GM18526 (cell line): ENCODE measurements at regions not wholly inside any gene's neighbourhood (a gene's known extent, or its start where the extent isn't known, plus 50 kb on each side); places are given as distances from the start of the nearest gene placed in this dataset.

Experiments
- POLR2A ChIP-seq: IDR thresholded peaks from 3 replicates; pipeline ENCODE4 v1.6.1; 2011; ENCODE audit not compliant: insufficient read length; ENCODE audit errors: extremely low read depth

- TF ChIP-seq POLR2A = no peak
These were observed 133.9 kb upstream of the BTN3A2 start for GRCh38 chr6:26231006-26231587.

- TF ChIP-seq POLR2A = no peak
These were observed 132.6 kb upstream of the BTN3A2 start for GRCh38 chr6:26232306-26232939.

DNA sequence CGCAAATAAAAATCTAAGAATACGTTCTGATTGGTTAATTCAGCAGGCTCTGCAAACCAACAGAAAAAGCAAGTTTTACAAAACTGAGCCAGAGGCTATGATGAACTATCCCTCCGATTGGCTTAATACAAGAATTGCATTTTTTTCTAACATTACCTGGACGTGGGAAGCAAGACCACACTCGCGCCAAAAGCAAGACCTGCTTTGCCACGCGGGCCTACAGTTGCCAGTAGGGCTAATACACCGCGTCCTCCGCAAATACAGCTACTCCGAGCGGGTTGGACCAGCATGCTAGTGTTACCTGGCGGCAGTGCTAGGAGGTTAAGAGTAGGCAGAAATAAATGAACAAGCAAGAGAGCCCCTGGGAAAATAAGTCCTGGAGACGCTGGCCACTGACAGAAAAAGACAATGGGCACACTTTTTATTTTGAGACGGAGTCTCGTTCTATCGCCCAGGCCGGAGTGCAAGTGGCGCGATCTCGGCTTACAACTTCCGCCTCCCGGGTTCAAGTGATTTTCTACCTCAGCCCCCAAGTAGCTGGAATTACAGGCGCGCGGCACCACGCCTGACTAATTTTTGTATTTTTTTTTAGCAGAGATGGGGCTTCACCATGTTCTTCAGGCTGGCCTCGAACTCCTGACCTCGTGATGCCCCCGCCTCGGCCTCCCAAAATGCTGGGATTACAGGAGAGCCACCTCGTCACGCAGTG is 131.9 kb upstream of the BTN3A2 start:
- peak; percentile 5 for TF ChIP-seq POLR2A

DNA sequence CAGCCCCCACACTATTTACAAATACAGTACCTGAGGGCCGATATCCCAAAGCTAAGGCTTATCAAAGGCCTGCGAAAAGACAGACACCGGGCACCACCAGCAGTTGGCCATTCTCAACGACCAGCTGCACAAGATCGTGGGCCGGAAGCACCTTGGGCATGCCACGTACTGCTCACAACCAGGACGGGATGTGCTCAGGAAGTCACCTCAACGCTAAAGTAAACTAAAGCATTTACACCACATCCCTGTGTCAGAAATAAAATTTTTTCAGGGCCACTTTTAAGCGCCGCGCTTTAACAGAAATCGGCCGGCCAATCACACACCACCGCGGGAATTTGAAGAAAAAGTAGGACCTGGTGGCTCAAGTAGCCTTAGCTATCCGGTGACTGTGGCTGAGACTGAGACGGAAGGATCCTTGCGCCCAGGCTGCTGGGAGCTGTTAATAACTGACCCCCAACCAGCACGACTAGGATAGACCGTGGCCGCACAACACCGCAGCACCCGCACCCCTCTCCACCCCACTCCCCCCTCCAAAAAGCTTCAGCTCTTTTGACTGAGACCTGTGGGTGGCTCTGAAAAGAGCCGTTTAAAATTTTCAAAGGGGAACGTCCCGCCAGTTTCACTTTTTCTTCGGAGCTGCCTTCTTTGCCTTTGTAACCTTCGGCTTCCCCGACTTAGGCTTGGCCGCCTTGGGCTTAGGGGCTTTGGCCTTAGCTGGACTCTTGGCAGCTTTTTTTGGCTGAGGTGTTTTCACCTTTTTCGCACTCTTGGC is 131.2 kb upstream of the BTN3A2 start:
- TF ChIP-seq POLR2A = peak; percentile 98

GRCh38 chr6:26234421-26235301 is 130.3 kb upstream of the BTN3A2 start:
- peak; percentile 98 for TF ChIP-seq POLR2A

GRCh38 chr6:26235302-26235670 is 129.7 kb upstream of the BTN3A2 start:
- no peak for TF ChIP-seq POLR2A

GRCh38 chr6:26240157-26241032 is 124.6 kb upstream of the BTN3A2 start:
- peak; percentile 100 for TF ChIP-seq POLR2A

DNA sequence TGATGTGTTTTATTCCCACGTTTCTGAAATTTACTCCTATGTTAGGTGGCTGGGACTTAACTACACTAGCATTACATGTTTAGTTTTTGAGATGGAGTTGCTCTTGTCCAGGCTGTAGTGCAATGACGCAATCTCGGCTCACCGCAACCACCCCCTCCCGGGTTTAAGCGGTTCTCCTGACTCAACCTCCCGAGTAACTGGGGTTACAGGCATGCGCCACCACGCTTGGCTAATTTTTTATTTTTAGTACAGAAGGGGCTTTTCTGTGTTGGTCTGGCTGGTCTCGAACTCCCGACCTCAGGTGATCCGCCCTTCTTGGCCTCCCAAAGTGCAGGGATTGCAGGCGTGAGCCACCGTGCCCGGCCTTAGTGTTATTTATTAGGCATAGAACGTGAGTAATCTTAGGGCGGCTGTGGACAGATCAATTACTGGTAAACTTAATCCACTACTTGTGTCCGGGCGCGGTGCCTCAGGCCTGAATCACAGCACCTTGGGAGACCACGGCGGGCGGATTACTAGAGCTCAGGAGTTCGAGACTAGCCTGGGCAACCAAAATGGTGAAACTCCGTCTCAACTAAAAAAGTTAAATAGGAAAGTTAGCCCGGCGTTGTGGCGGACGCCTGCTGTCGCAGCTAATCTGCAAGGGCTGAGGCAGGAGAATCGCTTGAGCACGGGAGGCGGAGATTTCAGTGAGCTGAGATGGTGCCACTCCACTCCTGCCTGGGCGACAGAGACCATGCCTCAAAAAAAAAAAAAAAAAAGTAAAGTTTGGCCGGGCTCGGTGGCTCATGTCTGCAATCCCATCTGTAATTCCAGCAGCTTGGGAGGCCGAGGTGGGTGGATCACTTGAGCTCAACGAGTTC is 123.7 kb upstream of the BTN3A2 start:
- TF ChIP-seq POLR2A = no peak

- TF ChIP-seq POLR2A = no peak
These were observed 121.9 kb upstream of the BTN3A2 start for GRCh38 chr6:26243132-26243531.

GRCh38 chr6:26243752-26244151 is 121.2 kb upstream of the BTN3A2 start:
- TF ChIP-seq POLR2A = no peak

DNA sequence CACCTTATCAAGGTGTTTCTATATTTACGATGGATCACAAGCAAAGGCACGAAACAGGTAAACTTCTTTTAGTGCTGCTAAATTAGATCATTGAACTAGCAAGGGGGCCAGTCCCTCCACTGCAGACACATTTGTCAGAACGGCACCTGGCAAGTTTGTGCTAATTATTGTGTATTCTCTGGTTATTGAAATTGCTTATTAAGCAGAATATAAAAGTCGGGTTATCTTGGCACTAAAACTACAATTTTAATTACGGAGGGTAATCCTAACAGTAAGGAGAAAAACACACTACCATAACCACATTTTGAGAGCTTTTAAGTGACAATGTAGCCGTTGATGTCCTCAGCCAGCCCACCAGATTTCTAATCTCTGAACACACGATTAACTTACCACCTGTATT is 118.9 kb upstream of the BTN3A2 start:
- TF ChIP-seq POLR2A = no peak

DNA sequence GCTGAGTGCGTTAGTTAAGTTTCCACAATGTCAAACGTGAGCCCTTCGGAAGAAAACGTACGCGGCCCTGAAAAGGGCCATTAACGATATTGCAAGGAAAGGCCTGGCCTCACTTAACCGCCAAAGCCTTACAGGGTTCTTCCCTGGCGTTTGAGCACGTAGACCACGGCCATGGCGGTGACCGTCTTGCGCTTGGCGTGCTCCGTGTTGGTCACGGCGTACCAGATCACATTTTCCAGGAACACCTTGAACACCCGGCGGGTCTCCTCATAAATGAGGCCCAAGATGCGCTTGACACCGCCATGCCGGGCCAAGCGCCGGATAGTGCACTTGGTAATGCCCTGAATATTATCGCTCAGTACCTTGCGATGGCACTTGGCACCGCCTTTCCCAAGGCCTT is 118.4 kb upstream of the BTN3A2 start:
- no peak for TF ChIP-seq POLR2A

- TF ChIP-seq POLR2A = peak; percentile 57
These were observed 115.4 kb upstream of the BTN3A2 start for GRCh38 chr6:26249707-26249956.
